ENCODE measurements at regions not wholly inside any gene's neighbourhood (a gene's known extent, or its start where the extent isn't known, plus 50 kb on each side); places are given as distances from the start of the nearest gene placed in this dataset.
"Not testable (repeated sequence)": the region's sequence is repeated elsewhere in the genome, so short reads cannot be mapped to it uniquely, and the experiment has no call there.

DNA sequence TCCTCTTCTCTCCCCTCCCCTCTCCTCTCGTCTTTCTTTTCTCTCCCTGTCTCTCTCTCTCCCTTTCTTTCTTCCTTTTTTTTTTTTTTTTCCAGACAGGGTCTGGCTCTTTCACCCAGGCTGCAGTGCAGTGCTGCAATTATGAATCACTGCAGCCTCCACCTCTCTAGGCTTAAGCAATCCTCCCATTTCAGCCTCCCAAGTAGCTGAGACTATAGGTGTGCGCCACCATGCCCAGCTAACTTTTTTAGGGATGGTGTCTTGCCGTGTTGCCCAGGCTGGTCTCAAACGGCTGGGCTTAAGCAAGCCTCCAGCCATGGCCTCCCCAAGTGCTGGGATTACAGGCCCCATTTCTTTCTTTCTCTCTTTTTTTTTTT is 59.9 kb upstream of the NCOA3 start:
- FAIRE-seq (no peak), DNase-seq (ENCODE audit: low read depth, low spot score) (no peak)
- Histone ChIP-seq H3K4me3 (replicated peaks in 1 of 3; ENCODE audit: insufficient read depth in 1 of 3, low read depth in 1 of 3, low read length in 3 of 3) (no peak overlapping the region), H4K20me1 (replicated peaks; ENCODE audit: control insufficient read depth, extremely low read depth, insufficient read depth, low read length) (no peaks in the 10 kb centered on the region), H3K27ac (ENCODE audit: insufficient read depth, low read depth, low read length) (no peak overlapping the region), H3K4me2 (ENCODE audit: insufficient read depth, low read length) (no peak overlapping the region), H3K9me3 (replicated peaks; ENCODE audit: control insufficient read depth, insufficient read depth, low read length) (no peaks in the 10 kb centered on the region), H3K9me1 (replicated peaks; ENCODE audit: control insufficient read depth, extremely low read depth, insufficient read depth, low read length) (no peaks in the 10 kb centered on the region), H2AFZ (ENCODE audit: low read depth, low read length) (no peak overlapping the region), H3K27me3 (ENCODE audit: control insufficient read depth in 2 of 2, insufficient read depth in 2 of 2, low read length in 2 of 2) (no peaks in the 10 kb centered on the region), H3K79me2 (ENCODE audit: control insufficient read depth, insufficient read depth, low read length) (no peaks in the 10 kb centered on the region), H3K4me1 (ENCODE audit: control insufficient read depth, extremely low read depth, insufficient read depth, low read length) (no peaks in the 10 kb centered on the region), H3K9ac (replicated peaks; ENCODE audit: extremely low read depth, insufficient read depth, low read length) (no peak overlapping the region), H3K36me3 (ENCODE audit: control insufficient read depth in 2 of 2, extremely low read depth in 1 of 2, insufficient read depth in 2 of 2, low read length in 2 of 2) (no peaks in the 10 kb centered on the region)
- dilution Hi-C loops (cut with MboI; ENCODE audit: extremely low pct_ligation_motif_present, low sequenced_read_pairs) (no loop called here), intact Hi-C loops (cut with micrococcal nuclease) (no loop called here)
- BruUV-seq (replicated peaks): no TSS peak
- ChIA-PET POLR2A (no interaction called here), CTCF (no interaction called here)
- no peak for TF ChIP-seq POLR2A (IDR thresholded peaks at IDR 0.05; ENCODE audit: low read depth, low read length)
- TF ChIP-seq, protein P1, sequence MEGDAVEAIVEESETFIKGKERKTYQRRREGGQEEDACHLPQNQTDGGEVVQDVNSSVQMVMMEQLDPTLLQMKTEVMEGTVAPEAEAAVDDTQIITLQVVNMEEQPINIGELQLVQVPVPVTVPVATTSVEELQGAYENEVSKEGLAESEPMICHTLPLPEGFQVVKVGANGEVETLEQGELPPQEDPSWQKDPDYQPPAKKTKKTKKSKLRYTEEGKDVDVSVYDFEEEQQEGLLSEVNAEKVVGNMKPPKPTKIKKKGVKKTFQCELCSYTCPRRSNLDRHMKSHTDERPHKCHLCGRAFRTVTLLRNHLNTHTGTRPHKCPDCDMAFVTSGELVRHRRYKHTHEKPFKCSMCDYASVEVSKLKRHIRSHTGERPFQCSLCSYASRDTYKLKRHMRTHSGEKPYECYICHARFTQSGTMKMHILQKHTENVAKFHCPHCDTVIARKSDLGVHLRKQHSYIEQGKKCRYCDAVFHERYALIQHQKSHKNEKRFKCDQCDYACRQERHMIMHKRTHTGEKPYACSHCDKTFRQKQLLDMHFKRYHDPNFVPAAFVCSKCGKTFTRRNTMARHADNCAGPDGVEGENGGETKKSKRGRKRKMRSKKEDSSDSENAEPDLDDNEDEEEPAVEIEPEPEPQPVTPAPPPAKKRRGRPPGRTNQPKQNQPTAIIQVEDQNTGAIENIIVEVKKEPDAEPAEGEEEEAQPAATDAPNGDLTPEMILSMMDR (IDR thresholded peaks at IDR 0.05; ENCODE audit: extremely low read depth in 1 of 2, insufficient read depth in 1 of 2, low read depth in 1 of 2, low read length in 2 of 2): no peak
- TF ChIP-seq MYC (IDR thresholded peaks at IDR 0.05; ENCODE audit: low read depth, low read length): no peak
- no peak for TF ChIP-seq EZH2 (IDR thresholded peaks at IDR 0.05; ENCODE audit: borderline replicate concordance, low read depth, low read length, severe bottlenecking)
- no peak for TF ChIP-seq POLR2AphosphoS5 (IDR thresholded peaks at IDR 0.05; ENCODE audit: insufficient read depth, low read depth, low read length)
- no peak for TF ChIP-seq GATA2 (IDR thresholded peaks at IDR 0.05; ENCODE audit: insufficient read depth, insufficient read length, low read depth, low read length)
- no peak for TF ChIP-seq JUN (IDR thresholded peaks at IDR 0.05; ENCODE audit: borderline replicate concordance, insufficient read depth, insufficient read length, low read depth)
- no peak for TF ChIP-seq FOS (IDR thresholded peaks at IDR 0.05; ENCODE audit: borderline replicate concordance, insufficient read depth, low read length)

DNA sequence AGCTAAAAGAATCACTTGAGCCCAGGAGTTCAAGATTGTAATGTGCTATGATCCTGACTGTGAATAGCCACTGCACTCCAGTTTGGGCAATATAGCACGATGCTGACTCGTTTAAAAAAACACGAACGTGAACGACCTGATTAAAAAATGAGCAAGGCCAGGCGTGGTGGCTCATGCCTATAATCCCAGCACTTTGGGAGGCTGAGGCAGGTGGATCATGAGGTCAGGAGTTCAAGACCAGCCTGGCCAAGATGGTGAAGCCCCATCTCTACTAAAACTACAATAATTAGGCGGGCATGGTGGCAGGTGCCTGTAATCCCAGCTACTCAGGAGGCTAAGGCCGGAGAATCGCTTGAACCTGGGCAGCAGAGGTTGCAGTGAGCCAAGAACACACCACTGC is 58.6 kb upstream of the NCOA3 start:
- H3K9me1 ChIP-seq (replicated peaks; ENCODE audit: control insufficient read depth, extremely low read depth, insufficient read depth, low read length); H3K9me3 ChIP-seq (replicated peaks; ENCODE audit: control insufficient read depth, insufficient read depth, low read length); H3K36me3 ChIP-seq (ENCODE audit: control insufficient read depth in 2 of 2, extremely low read depth in 1 of 2, insufficient read depth in 2 of 2, low read length in 2 of 2); H3K9ac ChIP-seq (replicated peaks; ENCODE audit: extremely low read depth, insufficient read depth, low read length); H4K20me1 ChIP-seq (replicated peaks; ENCODE audit: control insufficient read depth, extremely low read depth, insufficient read depth, low read length); H3K27me3 ChIP-seq (ENCODE audit: control insufficient read depth in 2 of 2, insufficient read depth in 2 of 2, low read length in 2 of 2); CTCF ChIA-PET; intact Hi-C loops (cut with micrococcal nuclease); H3K79me2 ChIP-seq (ENCODE audit: control insufficient read depth, insufficient read depth, low read length); DNase-seq (ENCODE audit: low read depth, low spot score); dilution Hi-C loops (cut with MboI; ENCODE audit: extremely low pct_ligation_motif_present, low sequenced_read_pairs); FAIRE-seq; H3K4me1 ChIP-seq (ENCODE audit: control insufficient read depth, extremely low read depth, insufficient read depth, low read length); H2AFZ ChIP-seq (ENCODE audit: low read depth, low read length); H3K4me2 ChIP-seq (ENCODE audit: insufficient read depth, low read length); BruUV-seq (replicated peaks); H3K27ac ChIP-seq (ENCODE audit: insufficient read depth, low read depth, low read length); H3K4me3 ChIP-seq (replicated peaks in 1 of 3; ENCODE audit: insufficient read depth in 1 of 3, low read depth in 1 of 3, low read length in 3 of 3): not testable (repeated sequence)
- POLR2A ChIA-PET: interaction anchor here (0.7 kb wide), 1 partner anchor 180 kb away, joined by 5 read pairs; no protein-coding TSS in a partner anchor

Data from endothelial cell of umbilical vein (primary cell).